Thyroid gland (tissue), 4 donors: ENCODE measurements at regions not wholly inside any gene's neighbourhood (a gene's known extent, or its start where the extent isn't known, plus 50 kb on each side); places are given as distances from the start of the nearest gene placed in this dataset.

Experiments
- DNase-seq, 2 donors: peaks; one replicate each; pipeline ENCODE4 v3.0.0-alpha.2; 2019
- H3K27ac ChIP-seq, 3 donors: fragments of 200-600 bp; sonication (generic); 1 replicate in 2 of 3; 2 replicates in 1 of 3; pipeline ENCODE4 v1.5.1; 2016 to 2019; ENCODE audit warnings: mild to moderate bottlenecking in 1 of 3, moderate library complexity in 1 of 3
- H3K27me3 ChIP-seq: fragments of 200-600 bp; sonication (generic); one replicate; pipeline ENCODE4 v1.5.1; 2019
- H3K36me3 ChIP-seq, 2 donors: fragments of 200-600 bp; sonication (generic); one replicate each; pipeline ENCODE4 v1.5.1; 2016 to 2019
- H3K4me1 ChIP-seq, 2 donors: fragments of 200-600 bp; sonication (generic); one replicate each; pipeline ENCODE4 v1.5.1; 2017 to 2019
- H3K4me3 ChIP-seq, 3 donors: fragments of 200-600 bp; sonication (generic); replicated peaks in 1 of 3; 1 replicate in 2 of 3; 2 replicates in 1 of 3; pipeline ENCODE4 v1.5.1; 2016; ENCODE audit warnings: mild to moderate bottlenecking in 1 of 3
- H3K9me3 ChIP-seq: fragments of 200-600 bp; sonication (generic); one replicate; pipeline ENCODE4 v1.5.1; 2017
- POLR2A ChIP-seq, 2 donors: fragments of 450-650 bp; IDR thresholded peaks; one replicate each; pipeline ENCODE4 v1.6.1; 2017; ENCODE audit warnings: antibody characterized with exemption in 2 of 2, mild to moderate bottlenecking in 2 of 2, moderate library complexity in 1 of 2
- WGBS, 2 donors: methylation state at CpG; one replicate each; pipeline ENCODE4 v1.1.5; 2017; 5-methylcytosine and 5-hydroxymethylcytosine counted together
- intact Hi-C: fragments of 100-400 bp; cut with DNase I; formaldehyde crosslinking; loops from one replicate; pipeline ENCODE4 v1.15.1; 2023
- TF ChIP-seq, protein P1 (sequence below), 6 experiments: fragments of 200-600 bp in 3 of 6; fragments of 450-650 bp in 3 of 6; sonication (generic) in 3 of 6; IDR thresholded peaks; one replicate each; pipeline ENCODE4 v1.5.1; 2016 to 2019; ENCODE audit warnings: antibody characterized with exemption in 6 of 6, mild to moderate bottlenecking in 2 of 6, inconsistent platforms in 1 of 6, moderate library complexity in 1 of 6

- no peak for DNase-seq
- TF ChIP-seq POLR2A (IDR thresholded peaks at IDR 0.05): no peak
- TF ChIP-seq, protein P1, sequence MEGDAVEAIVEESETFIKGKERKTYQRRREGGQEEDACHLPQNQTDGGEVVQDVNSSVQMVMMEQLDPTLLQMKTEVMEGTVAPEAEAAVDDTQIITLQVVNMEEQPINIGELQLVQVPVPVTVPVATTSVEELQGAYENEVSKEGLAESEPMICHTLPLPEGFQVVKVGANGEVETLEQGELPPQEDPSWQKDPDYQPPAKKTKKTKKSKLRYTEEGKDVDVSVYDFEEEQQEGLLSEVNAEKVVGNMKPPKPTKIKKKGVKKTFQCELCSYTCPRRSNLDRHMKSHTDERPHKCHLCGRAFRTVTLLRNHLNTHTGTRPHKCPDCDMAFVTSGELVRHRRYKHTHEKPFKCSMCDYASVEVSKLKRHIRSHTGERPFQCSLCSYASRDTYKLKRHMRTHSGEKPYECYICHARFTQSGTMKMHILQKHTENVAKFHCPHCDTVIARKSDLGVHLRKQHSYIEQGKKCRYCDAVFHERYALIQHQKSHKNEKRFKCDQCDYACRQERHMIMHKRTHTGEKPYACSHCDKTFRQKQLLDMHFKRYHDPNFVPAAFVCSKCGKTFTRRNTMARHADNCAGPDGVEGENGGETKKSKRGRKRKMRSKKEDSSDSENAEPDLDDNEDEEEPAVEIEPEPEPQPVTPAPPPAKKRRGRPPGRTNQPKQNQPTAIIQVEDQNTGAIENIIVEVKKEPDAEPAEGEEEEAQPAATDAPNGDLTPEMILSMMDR (IDR thresholded peaks at IDR 0.05): no peak
- 86 to 90% methylated on average over 5 of the region's 5 CpGs for WGBS, 2 donors
- Histone ChIP-seq H3K4me3 (no peak overlapping the region), H3K36me3 (no peaks in the 10 kb centered on the region), H3K27ac (no peak overlapping the region), H3K9me3 (no peaks in the 10 kb centered on the region), H3K4me1 (no peaks in the 10 kb centered on the region), H3K27me3 (no peaks in the 10 kb centered on the region)
- intact Hi-C loops: no loop called here
Measured at GRCh38 chr17:73944366-73944765, 259.1 kb upstream of the RPL38 start.

DNA sequence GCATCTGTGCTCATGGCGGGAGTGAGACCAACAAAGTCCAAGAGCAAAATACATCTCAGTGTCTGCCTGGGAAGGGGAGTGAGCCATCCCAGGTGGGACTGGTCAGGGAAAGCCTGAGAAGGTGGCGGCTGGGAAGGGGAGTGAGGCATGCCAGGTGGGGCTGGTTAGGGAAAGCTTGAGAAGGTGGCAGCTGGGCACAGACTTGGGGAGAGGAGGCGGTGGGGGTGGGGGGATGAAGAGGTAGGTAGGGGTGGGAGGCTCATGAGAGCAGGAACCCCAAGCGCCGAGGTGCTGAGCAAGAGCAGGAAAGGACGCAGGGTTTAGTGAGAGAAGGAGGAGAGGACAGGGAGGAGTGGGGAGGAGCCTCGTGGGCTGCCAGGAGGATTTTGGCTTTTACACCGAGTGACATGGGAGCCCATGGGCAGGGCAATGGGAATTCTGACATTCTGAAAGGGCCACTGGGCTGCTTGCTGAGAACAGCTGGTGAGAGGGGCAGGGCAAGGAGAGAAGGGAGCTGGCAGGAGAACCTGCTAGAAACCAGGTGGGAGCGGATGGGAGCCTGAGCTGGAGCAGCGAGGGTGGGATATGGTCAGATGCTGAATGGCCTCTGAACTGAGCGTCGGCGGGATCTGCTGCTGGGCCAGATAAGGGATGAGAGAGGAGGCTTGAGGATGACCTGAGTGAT is 256.1 kb upstream of the RPL38 start:
- no peak for DNase-seq
- no peaks in the 10 kb centered on the region for H3K9me3 ChIP-seq
- WGBS, 2 donors: 82 to 84% methylated on average over 13 of the region's 13 CpGs
- H3K36me3 ChIP-seq: no peaks in the 10 kb centered on the region
- H3K4me1 ChIP-seq: peaks cover 4% of the 10 kb centered on the region in 2 donors
- H3K27me3 ChIP-seq: peaks cover 5% of the 10 kb centered on the region
- TF ChIP-seq, protein P1 (IDR thresholded peaks at IDR 0.05): no peak
- TF ChIP-seq POLR2A (IDR thresholded peaks at IDR 0.05): no peak
- intact Hi-C loops: no loop called here
- H3K27ac ChIP-seq: no peak overlapping the region
- no peak overlapping the region for H3K4me3 ChIP-seq

- Histone ChIP-seq H3K4me1 (peaks cover 8 to 10% of the 10 kb centered on the region in 2 donors), H3K27ac (no peak overlapping the region), H3K27me3 (peaks cover 10% of the 10 kb centered on the region), H3K9me3 (no peaks in the 10 kb centered on the region), H3K36me3 (no peaks in the 10 kb centered on the region), H3K4me3 (no peak overlapping the region)
- 76 to 79% methylated on average over 4 of the region's 4 CpGs for WGBS, 2 donors
- no peak for TF ChIP-seq POLR2A (IDR thresholded peaks at IDR 0.05)
- TF ChIP-seq, protein P1 (IDR thresholded peaks at IDR 0.05): no peak
- intact Hi-C loops: no loop called here
- no peak for DNase-seq
Measured at GRCh38 chr17:73947966-73948355, 255.5 kb upstream of the RPL38 start.

GRCh38 chr17:73949903-73950592 is 253.4 kb upstream of the RPL38 start:
- Histone ChIP-seq H3K9me3 (no peaks in the 10 kb centered on the region), H3K36me3 (no peaks in the 10 kb centered on the region), H3K4me3 (no peak overlapping the region), H3K27ac (no peak overlapping the region), H3K4me1 (peaks cover 8 to 10% of the 10 kb centered on the region in 2 donors), H3K27me3 (peaks cover 10% of the 10 kb centered on the region)
- no peak for DNase-seq
- intact Hi-C loops: no loop called here
- 71% methylated on average over 11 to 13 of the region's 13 CpGs for WGBS, 2 donors
- TF ChIP-seq, protein P1 (IDR thresholded peaks at IDR 0.05): no peak
- no peak for TF ChIP-seq POLR2A (IDR thresholded peaks at IDR 0.05)

DNA sequence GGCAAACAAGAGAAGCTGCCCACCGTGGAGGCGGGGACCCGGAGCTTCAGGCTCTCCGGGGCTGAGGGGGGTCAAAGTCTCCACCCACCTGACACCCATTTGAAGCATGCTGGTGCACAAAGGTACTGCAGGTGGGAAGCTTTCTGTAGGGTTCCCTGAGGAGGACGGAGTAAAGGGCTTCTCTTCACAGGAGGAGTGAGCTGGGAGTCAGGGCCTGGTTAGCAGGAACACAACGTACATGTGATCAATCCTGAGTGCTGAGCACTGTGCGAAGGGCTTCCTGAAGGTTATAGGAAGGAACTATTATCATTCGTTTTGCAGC is 252.9 kb upstream of the RPL38 start:
- intact Hi-C loops: no loop called here

More for the DNA sequence above, 252.9 kb upstream of the RPL38 start:
- TF ChIP-seq, protein P1 (IDR thresholded peaks at IDR 0.05): no peak
- TF ChIP-seq POLR2A (IDR thresholded peaks at IDR 0.05): no peak
- H3K27ac ChIP-seq: no peak overlapping the region
- 65 to 70% methylated on average over 5 to 8 of the region's 8 CpGs for WGBS, 2 donors
- peaks cover 10% of the 10 kb centered on the region for H3K27me3 ChIP-seq
- H3K36me3 ChIP-seq: no peaks in the 10 kb centered on the region
- H3K4me1 ChIP-seq: peaks cover 8 to 10% of the 10 kb centered on the region in 2 donors
- no peaks in the 10 kb centered on the region for H3K9me3 ChIP-seq
- no peak for DNase-seq
- no peak overlapping the region for H3K4me3 ChIP-seq
